NCI-H2196 treated with DMSO at 0.1 percent for 48 hours (cell line): ENCODE measurements at regions not wholly inside any gene's neighbourhood (a gene's known extent, or its start where the extent isn't known, plus 50 kb on each side); places are given as distances from the start of the nearest gene placed in this dataset.

Experiments
- DNase-seq: peaks from one replicate; lab custom pipeline; 2025; ENCODE audit not compliant: unreplicated experiment; lab: John Stamatoyannopoulos, UW

DNA sequence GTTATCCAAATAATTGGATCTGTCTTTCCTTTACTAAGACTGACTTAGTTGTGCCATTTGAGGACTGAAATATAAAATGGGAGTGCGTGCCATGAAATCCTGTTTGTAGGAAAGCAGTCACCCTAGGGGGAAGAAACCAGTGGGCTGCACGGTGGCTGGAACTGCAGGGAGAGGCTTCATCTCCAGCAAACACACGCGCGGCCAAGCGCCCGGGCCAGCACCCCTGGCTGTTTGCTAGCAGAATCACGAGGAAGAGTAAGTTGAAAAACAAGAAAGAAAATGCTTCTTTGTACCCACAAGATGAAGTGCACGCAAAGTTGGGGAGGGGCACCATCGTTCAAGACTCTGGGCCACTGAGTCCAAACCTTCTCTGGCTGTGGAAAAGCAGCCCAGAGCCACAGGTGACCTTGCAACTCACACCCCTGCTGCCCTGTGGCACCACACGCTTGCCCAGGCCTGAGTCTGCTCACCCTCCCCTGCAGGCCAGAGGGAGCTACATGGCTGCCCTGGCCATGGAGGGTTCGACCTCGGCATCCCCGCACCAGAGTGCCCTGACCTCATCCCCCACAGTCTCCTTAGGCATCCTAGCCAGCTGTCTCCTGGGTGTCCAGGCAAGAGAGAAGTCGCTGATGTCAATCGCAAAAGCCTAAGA lies 55.2 kb downstream of the IRX2 start:
- DNase-seq: no peak

- DNase-seq: peak; percentile 53
Measured at GRCh38 chr5:2695200-2695891, 56.1 kb downstream of the IRX2 start.

DNA sequence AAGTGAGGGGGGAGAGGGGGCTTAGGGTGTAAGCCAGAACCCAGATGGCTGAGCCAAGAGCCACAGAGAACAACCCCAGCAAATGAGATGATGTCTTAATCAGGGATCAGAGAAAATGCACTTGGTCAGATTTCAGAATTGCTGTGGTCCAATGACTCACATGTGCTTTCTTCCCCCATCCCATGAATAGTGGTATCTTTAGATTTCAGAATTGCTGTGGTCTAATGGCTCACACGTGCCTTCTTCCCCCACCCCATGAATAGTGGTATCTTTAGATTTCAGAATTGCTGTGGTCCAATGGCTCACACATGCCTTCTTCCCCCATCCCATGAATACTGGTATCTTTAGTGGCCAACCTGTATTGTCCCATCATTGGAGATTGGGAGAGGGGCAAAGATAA lies 59.9 kb downstream of the IRX2 start:
- DNase-seq: no peak

- DNase-seq: no peak
Measured at GRCh38 chr5:2690293-2690692, 61.2 kb downstream of the IRX2 start.

DNA sequence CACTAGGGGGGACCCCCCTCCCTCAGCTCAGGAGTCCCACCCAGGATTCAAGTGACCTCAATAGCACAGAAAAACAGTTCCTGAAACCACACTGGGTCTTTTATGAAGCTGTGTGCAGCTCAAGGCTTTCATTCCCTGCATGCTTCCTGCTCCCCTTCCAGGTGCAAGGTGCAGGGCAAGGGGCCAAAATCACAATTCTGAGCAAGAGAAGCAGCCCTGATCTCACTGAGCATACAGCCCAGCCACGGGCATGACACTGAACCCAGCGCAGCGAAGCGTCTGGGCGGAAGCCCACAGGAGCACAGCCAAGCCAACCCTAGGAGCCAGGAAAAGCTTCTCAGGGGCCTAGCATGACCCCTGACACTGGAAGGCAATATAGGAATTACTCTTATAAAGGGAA lies 62.9 kb downstream of the IRX2 start:
- DNase-seq: peak; percentile 64

DNA sequence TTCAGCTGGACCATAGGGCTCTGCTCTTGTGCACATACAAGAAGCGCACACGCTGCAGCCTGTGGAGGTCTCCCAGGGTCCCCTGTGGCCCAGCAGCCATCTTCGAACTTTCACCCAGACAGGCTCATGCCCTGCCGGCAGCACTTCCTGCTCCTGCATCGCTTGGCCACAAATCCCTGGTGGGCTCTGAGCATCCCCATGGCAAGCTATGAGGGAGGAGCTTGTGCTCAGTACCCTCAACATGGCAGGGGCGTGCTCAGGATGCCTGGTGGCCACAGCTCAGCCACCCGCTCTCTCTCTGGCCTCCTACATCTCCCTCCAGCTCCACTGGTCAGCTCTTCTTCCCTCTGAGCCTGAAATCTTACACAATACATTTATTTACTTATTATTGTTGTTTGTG lies 63.7 kb downstream of the IRX2 start:
- DNase-seq: no peak

GRCh38 chr5:2686321-2687124 lies 65.0 kb downstream of the IRX2 start:
- no peak for DNase-seq

DNA sequence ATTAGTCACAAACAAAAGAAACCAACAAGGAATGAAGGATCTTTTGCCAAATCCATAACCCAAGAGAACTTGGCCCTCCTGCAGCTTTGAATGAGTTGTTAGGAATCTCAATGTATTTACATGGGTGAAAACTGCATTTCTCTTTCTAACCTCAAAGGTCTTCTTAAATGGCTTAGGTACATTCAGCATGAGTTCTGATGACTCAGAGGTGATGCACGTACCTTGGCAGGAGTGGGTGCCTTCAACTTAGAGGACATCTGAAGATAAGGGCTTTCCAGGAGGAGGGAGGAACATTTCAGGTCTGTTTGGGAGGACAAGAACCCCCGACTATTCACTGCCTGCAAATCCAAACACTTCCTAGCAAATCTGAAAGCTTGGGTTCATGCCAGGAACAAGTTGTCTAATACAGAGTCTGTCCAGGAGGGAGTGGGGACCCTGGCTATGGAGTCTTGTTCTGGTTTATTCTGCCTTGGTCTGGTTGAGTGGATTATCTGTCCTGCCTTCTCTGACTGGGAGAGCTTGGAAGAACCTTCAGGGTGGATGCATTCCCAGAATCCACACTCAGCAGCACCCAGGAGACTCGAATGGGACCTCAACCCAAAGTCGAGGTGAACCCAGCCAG lies 65.7 kb downstream of the IRX2 start:
- no peak for DNase-seq

GRCh38 chr5:2684606-2685005 lies 66.9 kb downstream of the IRX2 start:
- no peak for DNase-seq

DNA sequence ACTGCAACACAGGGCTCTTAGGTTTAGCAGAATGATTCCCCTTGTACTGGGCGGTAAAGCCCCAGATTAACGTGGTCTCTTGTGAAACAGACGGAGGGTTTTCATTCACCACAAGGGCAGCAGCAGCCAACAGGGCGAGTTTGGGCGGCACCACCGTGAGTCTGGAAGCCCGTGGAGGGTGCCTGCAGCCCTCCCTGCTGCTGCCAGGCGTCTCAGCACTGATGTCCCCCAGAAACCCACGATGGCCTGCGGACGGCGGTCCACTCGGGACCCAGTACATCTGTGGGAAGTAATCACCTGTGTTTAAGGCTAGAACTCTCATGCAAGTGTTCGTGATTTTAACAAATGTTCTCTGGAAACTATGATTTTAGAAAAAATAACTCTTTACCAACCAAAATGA lies 67.8 kb downstream of the IRX2 start:
- DNase-seq: no peak

DNA sequence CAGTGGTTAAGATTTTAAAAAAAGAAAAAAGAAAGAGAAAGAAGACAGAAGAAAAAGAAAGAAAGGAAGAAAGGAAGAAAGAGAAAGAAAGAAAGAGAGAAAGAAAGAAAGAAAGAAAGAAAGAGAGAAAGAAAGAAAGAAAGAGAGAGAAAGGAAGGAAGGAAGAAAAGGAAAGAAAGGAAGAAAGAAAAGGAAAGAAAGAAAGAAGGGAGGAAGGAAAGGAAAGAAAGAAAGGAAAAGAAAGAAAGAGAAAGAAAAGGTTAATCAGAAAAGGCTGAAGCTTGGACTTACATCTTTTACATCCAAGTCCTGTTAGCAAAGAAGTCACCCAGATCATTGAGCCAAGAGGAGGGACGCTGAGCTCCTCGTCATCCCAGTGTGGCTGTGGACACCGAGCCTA lies 70.0 kb downstream of the IRX2 start:
- DNase-seq: no peak

GRCh38 chr5:2680979-2681378 lies 70.5 kb downstream of the IRX2 start:
- no peak for DNase-seq

DNA sequence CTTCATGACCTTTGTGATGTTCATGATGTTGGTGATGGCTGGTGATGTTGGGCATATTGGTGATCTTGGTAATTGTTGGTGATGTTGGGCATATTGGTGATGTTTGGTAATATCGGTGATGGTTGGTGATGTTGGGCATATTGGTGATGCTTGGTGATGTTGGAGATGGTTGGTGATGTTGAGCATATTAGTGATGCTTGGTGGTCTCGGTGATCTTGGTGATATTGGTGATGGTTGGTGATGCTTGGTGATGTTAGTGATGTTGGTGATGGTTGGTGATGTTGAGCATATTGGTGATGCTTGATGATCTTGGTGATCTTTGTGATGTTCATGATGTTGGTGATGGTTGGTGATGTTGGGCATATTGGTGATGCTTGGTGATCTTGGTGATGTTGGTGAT lies 73.8 kb downstream of the IRX2 start:
- no peak for DNase-seq

DNA sequence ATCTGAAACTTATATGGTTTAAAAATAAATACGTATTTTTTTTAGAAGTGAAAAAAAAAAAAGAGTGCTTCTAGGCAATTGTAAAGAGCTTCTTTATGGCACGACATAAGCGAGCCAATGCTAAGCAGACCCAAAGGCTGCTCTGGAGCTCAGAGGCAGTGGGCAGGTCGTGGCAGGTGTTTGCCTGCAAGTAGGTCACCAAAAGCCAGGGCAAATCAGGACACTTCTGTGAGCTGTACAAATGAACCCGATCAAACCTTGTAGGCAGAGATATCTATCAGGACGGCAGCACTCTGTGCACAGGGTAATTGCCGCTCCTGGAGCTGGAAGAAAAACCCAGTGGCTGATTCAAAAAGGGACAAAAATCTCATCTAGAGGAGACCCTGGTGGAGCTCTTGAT lies 75.9 kb downstream of the IRX2 start:
- DNase-seq: peak; percentile 58

GRCh38 chr5:2674456-2674855 lies 77.0 kb downstream of the IRX2 start:
- no peak for DNase-seq

DNA sequence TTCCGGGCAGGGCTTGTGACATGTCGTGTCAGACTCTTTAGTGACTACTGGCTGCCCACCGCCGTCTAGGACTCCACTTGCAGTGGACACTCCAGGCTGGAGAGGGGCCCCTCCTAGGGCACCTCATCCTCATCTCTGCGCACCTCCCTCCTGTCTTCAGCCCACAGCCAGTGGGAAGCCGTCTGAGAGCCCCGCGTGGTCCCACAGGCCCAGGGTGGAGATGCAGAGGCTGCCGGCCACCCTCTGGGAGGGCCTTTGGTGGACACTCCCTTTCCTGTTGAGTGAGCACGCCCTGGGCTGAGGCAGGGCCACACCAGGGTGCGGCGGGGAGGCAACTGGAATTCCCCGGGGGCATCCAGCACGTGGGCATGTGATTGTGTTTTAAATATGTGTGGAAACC lies 80.5 kb downstream of the IRX2 start:
- DNase-seq: no peak

DNA sequence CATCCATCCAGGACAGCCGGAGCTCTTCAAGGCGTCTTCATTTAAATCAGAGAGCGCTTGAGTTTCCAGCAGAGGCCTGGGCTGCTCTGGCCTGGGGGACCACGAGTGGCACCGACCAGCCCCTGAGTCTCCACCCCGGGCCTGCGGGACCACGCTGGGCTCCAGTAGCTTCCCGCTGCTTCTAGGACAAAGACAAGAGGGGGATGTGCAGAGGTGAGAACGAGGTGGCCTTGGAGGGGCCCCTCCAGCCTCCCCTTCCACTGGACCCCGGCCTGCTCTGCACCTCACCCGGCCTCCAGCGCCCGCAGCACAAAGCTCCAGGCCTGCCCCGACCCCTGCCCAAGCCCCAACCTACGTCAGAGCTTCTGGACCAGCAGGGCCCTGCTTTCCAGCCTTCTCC lies 81.6 kb downstream of the IRX2 start:
- no peak for DNase-seq

- DNase-seq: no peak
Measured at GRCh38 chr5:2669259-2669658, 82.2 kb downstream of the IRX2 start.

- DNase-seq: no peak
Measured at GRCh38 chr5:2666081-2666480, 85.4 kb downstream of the IRX2 start.

DNA sequence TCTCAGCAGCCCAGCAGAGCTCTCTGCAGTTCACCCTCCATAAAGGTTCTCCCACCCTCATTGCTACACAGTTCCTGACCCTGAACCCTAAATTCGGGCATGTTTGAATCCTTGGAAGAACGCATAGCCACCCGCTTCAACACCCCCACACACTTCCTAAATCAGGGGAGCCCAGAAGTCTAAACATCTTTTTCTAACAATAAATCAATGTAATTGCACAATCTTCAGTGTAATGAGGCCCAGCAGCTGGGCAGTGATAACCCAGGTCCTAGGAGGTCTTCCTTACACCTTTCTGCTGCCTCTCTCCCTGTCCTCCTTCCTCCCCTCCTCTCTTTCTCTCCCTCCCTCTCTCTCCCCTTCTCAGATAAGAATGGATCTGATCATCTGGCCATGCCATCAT lies 88.0 kb downstream of the IRX2 start:
- no peak for DNase-seq

GRCh38 chr5:2660315-2660714 lies 91.2 kb downstream of the IRX2 start:
- DNase-seq: no peak
